Astrocyte (in vitro differentiated cells and primary cell): ENCODE measurements at regions not wholly inside any gene's neighbourhood (a gene's known extent, or its start where the extent isn't known, plus 50 kb on each side); places are given as distances from the start of the nearest gene placed in this dataset.

Source experiments
- EZH2 ChIP-seq: IDR thresholded peaks from 2 replicates; pipeline ENCODE4 v1.6.1; 2012; ENCODE audit warnings: mild to moderate bottlenecking, low read length, inconsistent platforms; ENCODE audit not compliant: insufficient read depth
- TF ChIP-seq, protein P1 (sequence below): IDR thresholded peaks from 2 replicates; pipeline ENCODE4 v1.5.1; 2011; ENCODE audit warnings: low read depth, mild to moderate bottlenecking, inconsistent platforms, low read length, moderate library complexity; ENCODE audit not compliant: insufficient read depth

- TF ChIP-seq, protein P1, sequence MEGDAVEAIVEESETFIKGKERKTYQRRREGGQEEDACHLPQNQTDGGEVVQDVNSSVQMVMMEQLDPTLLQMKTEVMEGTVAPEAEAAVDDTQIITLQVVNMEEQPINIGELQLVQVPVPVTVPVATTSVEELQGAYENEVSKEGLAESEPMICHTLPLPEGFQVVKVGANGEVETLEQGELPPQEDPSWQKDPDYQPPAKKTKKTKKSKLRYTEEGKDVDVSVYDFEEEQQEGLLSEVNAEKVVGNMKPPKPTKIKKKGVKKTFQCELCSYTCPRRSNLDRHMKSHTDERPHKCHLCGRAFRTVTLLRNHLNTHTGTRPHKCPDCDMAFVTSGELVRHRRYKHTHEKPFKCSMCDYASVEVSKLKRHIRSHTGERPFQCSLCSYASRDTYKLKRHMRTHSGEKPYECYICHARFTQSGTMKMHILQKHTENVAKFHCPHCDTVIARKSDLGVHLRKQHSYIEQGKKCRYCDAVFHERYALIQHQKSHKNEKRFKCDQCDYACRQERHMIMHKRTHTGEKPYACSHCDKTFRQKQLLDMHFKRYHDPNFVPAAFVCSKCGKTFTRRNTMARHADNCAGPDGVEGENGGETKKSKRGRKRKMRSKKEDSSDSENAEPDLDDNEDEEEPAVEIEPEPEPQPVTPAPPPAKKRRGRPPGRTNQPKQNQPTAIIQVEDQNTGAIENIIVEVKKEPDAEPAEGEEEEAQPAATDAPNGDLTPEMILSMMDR: no peak
- no peak for TF ChIP-seq EZH2
Measured at GRCh38 chr5:136886608-136887007, 521.3 kb upstream of the TRPC7 start.
